ENCODE measurements at regions not wholly inside any gene's neighbourhood (a gene's known extent, or its start where the extent isn't known, plus 50 kb on each side); places are given as distances from the start of the nearest gene placed in this dataset.

- no peaks in the 10 kb centered on the region for H3K36me3 ChIP-seq
- H3K27me3 ChIP-seq = no peaks in the 10 kb centered on the region
- no peak overlapping the region for H3K27ac ChIP-seq
- TF ChIP-seq POLR2AphosphoS5 (IDR thresholded peaks at IDR 0.05) = no peak
- no peak for TF ChIP-seq EP300 (IDR thresholded peaks at IDR 0.05)
- no peak for TF ChIP-seq POLR2A (IDR thresholded peaks at IDR 0.05)
- TF ChIP-seq CTCF (IDR thresholded peaks at IDR 0.05) = no peak
- peak in 1 of 2 donors; percentile 10 for DNase-seq
- intact Hi-C loops (cut with DNase I; ENCODE audit: low total_unique reads) = no loop called here
- WGBS, 5 donors = 82 to 91% (median 87%) methylated on average over 11 of the region's 11 CpGs
- no peaks in the 10 kb centered on the region for H3K4me1 ChIP-seq
- no peak overlapping the region for H3K4me3 ChIP-seq
- H3K9me3 ChIP-seq = no peaks in the 10 kb centered on the region
Measured at GRCh38 chr12:127912035-127912665, 354.8 kb upstream of the TMEM132C start.

- peaks cover 0 to 12% (median 5%) of the 10 kb centered on the region in 4 donors for H3K4me1 ChIP-seq
- no peak for DNase-seq
- no peak for TF ChIP-seq CTCF (IDR thresholded peaks at IDR 0.05)
- TF ChIP-seq POLR2A (IDR thresholded peaks at IDR 0.05) = no peak
- TF ChIP-seq POLR2AphosphoS5 (IDR thresholded peaks at IDR 0.05) = no peak
- TF ChIP-seq EP300 (IDR thresholded peaks at IDR 0.05) = no peak
- no peaks in the 10 kb centered on the region for H3K27me3 ChIP-seq
- H3K9me3 ChIP-seq = no peaks in the 10 kb centered on the region
- H3K4me3 ChIP-seq = no peak overlapping the region
- 79 to 86% (median 82%) methylated on average over 6 of the region's 6 CpGs for WGBS, 5 donors
- no peak overlapping the region for H3K27ac ChIP-seq
- no peaks in the 10 kb centered on the region for H3K36me3 ChIP-seq
- intact Hi-C loops (cut with DNase I; ENCODE audit: low total_unique reads) = no loop called here
Measured at GRCh38 chr12:127923501-127923900, 343.5 kb upstream of the TMEM132C start.

- peak in 1 of 2 donors; percentile 76 for DNase-seq
- H3K27ac ChIP-seq = no peak overlapping the region
- intact Hi-C loops (cut with DNase I; ENCODE audit: low total_unique reads) = no loop called here
Measured at GRCh38 chr12:127925971-127926370, 341.0 kb upstream of the TMEM132C start.

GRCh38 chr12:127928178-127928577, 338.8 kb upstream of the TMEM132C start:
- no peak overlapping the region for H3K4me3 ChIP-seq
- peak overlapping the region in 1 of 5 donors; percentile 17 for H3K27ac ChIP-seq
- no peaks in the 10 kb centered on the region for H3K9me3 ChIP-seq
- H3K27me3 ChIP-seq = no peaks in the 10 kb centered on the region
- no peak for DNase-seq
- intact Hi-C loops (cut with DNase I; ENCODE audit: low total_unique reads) = no loop called here
- TF ChIP-seq POLR2AphosphoS5 (IDR thresholded peaks at IDR 0.05) (no peak), CTCF (IDR thresholded peaks at IDR 0.05) (no peak), POLR2A (IDR thresholded peaks at IDR 0.05) (no peak), EP300 (IDR thresholded peaks at IDR 0.05) (no peak)
- no peaks in the 10 kb centered on the region for H3K36me3 ChIP-seq
- H3K4me1 ChIP-seq = peaks cover 0 to 19% (median 9%) of the 10 kb centered on the region in 4 donors
- WGBS, 5 donors = 38 to 53% (median 49%) methylated on average over 5 of the region's 5 CpGs

More at GRCh38 chr12:127925971-127926370, 341.0 kb upstream of the TMEM132C start:
- no peaks in the 10 kb centered on the region for H3K9me3 ChIP-seq
- no peaks in the 10 kb centered on the region for H3K27me3 ChIP-seq
- 28 to 37% (median 31%) methylated on average over 4 of the region's 4 CpGs for WGBS, 5 donors
- H3K4me1 ChIP-seq = peaks cover 0 to 19% (median 9%) of the 10 kb centered on the region in 4 donors
- no peak for TF ChIP-seq POLR2AphosphoS5 (IDR thresholded peaks at IDR 0.05)
- TF ChIP-seq EP300 (IDR thresholded peaks at IDR 0.05) = no peak
- peak in 1 of 7 experiments; percentile 29 for TF ChIP-seq CTCF (IDR thresholded peaks at IDR 0.05)
- H3K36me3 ChIP-seq = no peaks in the 10 kb centered on the region
- H3K4me3 ChIP-seq = no peak overlapping the region

All from stomach (tissue), 8 donors.